ENCODE measurements at regions not wholly inside any gene's neighbourhood (a gene's known extent, or its start where the extent isn't known, plus 50 kb on each side); places are given as distances from the start of the nearest gene placed in this dataset.

DNA sequence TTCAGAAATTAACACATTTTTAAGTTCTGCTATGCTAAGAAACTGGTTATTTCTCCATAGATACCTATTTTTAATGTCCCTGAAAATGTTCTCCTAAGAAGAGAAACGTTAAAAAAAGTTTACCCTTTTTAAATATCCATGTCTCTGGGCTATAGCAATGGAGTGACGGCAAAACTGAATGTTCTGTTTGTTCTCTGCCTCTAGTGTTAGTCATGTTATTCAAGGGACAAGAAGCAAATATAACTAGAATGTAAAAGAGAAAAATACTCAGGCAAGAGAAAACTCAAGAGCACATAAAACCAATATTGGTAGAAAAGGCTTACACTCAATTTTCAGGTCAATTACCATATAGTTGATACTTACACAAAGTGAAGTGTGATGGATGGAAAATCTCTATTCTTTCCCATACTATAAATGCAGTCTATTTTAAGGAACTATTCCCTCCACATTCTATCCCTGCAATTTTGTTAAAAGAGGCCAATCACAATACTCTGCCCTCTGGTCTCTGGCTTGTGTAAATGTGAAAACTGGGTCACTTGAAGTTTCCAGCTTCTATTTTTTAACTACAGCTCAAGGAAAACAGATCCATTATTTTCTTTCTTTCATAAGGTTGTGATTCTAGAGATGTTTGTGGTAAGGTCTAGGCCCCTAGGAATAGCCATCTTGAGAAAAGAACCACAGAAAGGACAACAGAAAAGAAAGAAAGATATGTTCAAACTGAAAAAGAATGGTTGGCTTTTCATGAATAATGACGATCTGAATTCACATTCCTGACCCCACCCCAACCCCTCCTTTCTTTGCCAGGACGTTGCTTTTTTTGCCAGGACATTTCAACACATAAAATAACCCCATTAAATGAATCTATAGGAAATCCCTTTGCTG lies 200.3 kb upstream of the FAM83B start:
- DNase-seq (ENCODE audit: low spot score), result no peak

DNA sequence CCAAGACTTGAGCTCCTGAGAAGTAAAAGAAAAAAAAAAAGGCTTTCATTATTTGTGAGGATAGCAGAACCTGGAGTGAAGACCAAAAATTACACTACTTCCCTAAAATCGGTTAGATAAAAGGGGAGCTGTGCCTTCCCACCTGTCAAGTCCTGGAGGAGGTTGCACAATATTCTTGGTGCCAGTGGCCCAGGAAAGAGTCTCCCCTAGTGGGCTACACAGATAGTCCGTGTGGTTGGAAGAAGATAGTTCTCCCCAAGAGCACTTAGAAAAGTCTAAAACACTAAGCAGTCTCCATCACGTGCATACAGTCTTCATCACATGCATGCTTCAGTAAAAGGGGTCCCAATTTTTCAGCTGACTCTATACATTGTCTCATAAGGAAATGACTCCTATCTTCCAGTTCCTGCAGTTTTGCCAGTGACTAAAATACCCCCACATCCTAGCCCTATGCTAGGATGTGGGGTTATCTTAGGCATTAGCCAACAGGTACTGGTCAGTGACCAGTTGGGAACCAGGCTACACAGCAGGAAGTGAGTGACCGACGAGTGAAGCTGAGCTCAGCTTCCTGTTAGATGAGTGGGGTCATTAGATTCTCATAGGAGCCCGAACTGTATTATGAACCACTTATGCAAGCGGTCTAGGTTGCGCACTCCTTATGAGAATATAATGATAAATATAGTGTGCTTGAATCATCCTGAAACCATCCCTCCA lies 199.5 kb upstream of the FAM83B start:
- DNase-seq (ENCODE audit: low spot score), result no peak

DNA sequence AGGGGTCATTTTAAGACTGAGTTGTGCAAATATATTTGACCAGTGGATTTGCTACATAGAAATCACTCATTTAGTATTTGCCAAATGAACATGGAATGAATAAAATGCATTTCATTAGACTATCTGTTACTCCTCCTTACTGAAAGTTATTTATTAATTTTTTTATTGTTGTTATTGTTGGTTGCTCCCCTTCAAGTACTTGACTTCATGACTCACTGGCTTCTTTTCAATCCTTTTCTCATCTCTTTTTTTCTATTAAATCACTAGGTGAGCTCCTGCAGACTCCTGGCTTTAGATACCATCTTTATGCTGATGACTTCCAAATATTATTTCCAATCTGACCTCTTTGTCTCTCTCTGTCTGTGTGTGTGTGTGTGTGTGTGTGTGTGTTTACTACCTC lies 192.2 kb upstream of the FAM83B start:
- no peak for DNase-seq (ENCODE audit: low spot score)

DNA sequence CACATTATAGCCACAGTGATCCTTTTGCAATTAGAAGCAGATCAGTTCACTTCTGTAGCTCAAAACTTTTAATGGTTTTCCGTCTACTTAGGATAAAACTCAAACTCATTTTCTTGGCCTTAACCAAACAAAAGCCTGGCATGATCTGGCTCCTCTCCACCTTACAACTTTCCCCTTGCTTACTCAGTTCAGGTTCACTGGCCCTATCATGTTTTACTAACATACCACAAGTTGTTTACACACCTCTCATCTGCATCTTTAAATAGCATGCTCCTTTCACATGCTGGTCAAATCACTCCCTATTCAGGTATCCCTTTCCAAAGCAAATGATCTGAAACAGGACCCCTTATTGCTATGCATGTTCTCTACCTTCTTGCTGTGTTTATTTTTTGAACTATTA lies 191.4 kb upstream of the FAM83B start:
- no peak for DNase-seq (ENCODE audit: low spot score)

DNA sequence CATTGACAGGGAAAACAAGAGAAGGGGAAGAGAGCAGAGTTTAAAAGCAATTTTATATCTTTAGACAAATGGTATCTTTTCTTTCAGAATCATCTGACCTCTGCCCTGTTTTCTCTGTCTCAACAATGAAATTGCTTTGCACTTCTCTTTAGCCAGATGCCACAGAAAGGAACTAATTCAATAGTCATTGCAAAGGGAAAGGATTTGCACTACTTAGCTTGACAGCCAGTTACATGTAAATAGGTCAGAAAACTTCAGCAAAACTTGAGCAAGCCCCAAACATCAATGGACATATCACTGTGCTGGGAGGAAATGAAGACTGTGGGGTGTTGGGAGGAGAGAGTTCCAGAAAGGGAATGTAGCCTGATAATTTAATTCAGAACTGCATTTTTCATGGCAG lies 181.3 kb upstream of the FAM83B start:
- DNase-seq (ENCODE audit: low spot score), result no peak

DNA sequence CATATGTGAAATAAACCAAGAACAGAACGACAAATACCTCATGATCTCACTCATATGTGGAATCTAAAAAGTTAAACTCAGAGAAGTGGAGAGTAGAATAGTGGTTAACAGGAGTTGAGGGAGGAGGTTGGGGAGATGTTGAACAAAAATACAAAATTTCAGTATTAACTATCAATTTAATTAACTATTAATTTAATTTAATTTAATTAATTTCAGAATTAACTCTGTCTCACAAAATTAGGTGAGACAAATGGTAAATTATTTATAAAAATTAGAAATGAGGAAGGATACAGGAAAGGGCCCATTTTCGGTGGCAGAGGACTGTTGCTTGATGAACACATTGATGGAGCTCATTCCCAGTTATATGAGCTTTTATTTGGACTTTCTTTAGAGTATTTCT lies 166.0 kb upstream of the FAM83B start:
- no peak for DNase-seq (ENCODE audit: low spot score)

DNA sequence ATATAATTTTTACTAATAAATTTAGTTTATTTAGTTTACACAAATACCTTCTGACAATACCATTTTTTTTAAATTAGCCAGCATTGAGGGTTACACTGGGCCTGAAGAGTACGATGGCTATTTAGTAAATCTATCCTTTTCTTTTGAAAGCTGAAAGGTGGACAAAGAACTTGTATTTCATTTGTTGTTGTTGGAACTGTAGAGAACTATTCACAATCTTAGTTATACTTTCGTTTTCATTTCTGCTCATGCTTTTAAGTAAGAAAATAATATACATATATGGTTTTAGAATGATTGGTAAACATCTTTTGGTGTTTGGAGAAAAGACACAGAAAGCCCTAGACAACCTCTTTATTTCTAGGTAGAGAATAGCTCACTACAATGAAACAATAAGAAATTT lies 165.3 kb upstream of the FAM83B start:
- DNase-seq (ENCODE audit: low spot score), result no peak

DNA sequence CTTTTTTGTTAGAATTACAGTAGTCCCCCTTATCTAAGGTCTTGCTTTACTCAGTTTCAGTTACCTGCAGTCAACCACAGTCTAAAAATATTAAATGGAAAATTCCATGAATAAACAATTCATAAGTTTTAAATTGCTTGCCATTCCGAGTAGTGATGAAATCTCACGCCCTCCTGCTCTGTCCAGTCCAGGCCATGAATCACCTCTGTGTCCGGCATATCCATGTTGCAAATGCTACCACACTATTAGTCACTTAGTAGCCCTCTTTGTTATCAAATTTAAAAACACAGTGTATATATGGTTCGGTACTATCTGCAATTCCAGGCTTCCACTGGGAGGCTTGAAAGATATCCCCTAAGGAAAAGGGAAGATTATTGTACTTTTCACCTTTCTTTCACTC lies 164.6 kb upstream of the FAM83B start:
- DNase-seq (ENCODE audit: low spot score), result no peak

DNA sequence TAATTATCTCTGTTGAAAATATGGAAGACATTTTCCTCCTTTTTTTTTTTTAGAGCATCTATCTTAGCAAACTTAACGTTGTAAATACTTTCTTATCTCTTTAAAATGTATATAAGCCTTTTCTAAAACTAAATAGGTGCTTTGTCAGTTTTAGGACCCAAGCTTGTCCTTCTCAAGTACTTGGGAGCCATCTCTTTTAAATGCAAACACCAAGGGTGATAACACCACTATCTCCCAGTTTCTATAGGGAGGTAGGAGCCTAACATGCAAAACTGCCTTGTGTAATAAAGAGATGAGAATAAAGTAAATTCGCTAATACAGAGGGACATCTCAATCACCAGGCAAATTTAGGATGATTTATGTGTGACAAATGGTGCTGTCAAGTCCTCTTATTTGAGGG lies 157.0 kb upstream of the FAM83B start:
- DNase-seq (ENCODE audit: low spot score), result no peak

DNA sequence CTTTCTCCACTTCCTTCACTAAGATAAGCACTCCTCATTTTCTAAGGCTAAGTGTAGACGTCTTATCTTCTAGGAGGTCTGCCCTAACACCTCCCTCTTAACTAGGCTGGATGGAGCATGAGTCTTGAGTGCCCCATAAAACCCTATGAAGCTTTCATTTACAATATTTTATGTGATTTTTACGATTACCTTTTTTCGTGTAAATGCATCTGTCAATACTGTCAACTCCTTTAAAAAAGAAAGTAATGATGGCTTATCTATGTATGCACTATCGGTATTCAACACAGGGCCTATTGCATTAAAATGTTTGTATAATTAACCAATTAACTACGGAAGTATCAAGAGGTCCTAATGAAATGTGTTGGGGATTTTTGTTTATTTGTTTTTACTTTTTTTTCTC lies 156.0 kb upstream of the FAM83B start:
- no peak for DNase-seq (ENCODE audit: low spot score)

DNA sequence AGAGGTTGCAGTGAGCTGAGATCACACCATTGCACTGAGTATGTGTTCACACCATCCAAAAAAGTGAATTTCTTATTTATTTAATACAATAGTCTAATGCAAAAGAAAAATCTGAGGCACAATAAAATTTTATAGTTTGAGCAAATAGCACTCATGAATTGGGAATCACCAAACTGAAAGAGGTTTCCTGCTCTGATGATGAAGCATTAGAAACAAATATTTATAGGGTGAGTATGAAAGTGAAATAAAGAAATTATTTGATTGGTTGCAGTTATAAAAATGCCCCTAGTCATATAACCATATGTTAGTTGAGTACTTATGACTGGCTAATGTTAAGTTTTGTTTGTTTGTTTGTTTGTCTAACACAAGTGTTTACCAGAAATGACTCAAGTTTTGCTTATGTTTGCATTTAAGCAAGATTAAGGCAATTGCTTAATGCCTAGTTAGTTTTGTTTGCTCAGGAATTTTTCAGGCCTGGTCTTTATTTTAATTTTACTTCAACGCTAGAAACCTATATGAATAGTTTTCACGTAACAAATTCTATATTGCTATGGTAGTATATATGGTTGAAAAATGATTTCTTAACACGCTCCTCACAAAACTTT lies 151.5 kb upstream of the FAM83B start:
- DNase-seq (ENCODE audit: low spot score), result no peak

DNA sequence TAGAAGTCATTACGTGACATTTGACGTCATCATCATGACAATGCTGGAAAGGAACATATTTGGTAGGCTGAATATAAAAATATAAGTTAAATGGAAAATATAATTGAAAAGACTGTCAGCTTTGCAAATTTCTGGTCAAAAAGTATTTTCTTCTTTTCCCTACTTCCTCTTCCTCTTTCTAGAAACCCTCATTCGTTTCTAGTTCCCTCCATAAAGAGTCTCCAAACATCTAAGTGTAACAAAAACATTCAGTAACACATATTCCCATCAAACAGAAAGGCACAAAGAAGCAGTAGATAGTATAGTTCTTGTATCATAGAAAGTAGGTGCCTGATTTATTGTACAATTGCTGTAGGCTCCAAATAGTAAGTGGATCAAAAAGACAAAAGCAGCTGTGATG lies 150.8 kb upstream of the FAM83B start:
- DNase-seq (ENCODE audit: low spot score), result no peak

DNA sequence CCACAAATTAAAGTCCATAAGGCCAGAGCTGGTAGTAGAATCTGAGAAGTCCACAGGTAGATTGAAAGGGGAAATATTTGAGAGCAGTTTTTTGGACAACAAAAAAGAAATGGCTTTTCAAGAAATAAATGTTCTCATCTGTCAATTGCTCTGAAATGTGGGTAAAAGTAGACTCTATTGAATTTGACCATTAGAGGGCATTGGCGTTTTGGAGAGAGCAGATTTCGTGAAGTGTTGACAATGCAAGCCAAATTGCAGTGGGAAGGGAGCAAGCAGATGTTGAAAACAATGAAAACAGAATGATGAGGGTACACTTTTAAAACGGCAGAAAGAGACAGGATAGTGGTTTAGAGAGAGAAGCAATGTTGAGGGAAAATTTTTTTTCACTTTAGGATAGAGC lies 149.1 kb upstream of the FAM83B start:
- DNase-seq (ENCODE audit: low spot score), result no peak

DNA sequence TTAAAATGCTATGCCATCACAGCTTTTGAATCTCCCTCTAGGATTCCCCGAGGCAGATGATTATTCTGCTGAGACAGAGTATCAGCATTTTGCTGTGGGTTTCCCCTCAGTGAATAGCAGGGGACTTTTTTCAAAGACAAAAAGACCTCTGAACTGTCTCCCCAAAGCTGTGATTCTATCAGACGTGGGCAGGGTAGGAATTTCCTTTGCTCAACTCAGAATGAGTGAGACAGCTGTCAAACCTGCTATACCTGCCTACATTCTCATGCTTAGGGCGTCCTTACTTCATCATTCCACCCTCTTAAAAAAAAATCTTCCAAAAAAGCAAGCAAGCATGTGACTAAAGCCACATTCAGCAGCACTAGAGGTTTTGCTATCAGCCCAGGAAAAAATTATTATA lies 147.6 kb upstream of the FAM83B start:
- no peak for DNase-seq (ENCODE audit: low spot score)

DNA sequence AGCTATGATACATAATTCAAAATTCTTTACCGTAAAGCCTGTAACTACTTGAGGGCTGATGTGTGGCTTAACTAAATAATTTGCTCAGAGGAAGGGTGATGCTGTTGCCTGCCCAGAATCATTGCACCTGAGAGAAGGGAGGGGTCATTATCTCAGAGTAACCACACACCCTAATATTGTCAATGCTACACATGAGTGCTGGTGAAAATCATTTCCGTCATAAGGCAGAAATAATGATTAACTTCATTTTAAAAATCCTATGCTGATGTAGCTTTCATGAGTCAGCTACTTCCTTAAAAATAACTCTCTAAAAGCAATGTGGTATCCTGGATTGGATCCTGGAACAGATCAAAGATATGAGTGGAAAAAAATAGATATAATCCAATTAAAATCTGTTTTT lies 146.4 kb upstream of the FAM83B start:
- DNase-seq (ENCODE audit: low spot score), result no peak

DNA sequence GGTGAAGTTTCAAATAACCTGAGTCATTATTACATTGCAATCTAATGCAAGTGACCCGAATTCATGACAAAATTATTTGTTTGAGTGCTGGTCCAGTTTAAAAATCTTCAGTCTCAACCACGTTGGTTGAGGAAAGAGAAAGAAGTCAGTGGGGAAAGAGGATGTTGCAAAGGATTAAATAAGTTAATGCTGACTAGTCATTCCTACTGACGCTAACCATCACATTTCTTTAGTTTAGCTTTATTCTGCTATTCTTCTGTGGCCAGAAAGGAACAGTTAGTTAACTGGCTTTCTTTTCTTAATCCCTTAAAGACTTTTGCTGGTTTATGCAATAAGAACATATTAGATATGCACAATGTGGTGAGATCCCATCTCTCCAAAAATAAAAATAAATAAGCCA lies 143.8 kb upstream of the FAM83B start:
- DNase-seq (ENCODE audit: low spot score), result no peak

DNA sequence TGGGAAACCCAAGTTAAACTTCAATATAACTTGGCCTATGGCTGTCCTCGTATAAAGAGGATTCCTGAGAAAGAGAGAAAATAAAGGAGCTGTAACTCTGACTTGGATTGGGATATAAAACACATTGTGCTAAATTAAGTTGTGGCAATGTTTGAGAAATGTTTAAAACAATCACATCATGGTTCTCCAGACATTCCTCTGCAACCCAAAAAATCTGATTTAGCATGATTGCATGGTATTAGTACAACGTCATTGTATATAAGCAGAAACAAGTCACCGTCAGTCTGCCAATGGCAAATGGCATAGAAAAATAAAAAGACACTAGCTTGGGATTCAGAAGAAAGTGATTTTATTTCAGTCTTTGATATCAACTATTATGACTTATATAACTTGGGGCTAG lies 140.2 kb upstream of the FAM83B start:
- DNase-seq (ENCODE audit: low spot score), result no peak

DNA sequence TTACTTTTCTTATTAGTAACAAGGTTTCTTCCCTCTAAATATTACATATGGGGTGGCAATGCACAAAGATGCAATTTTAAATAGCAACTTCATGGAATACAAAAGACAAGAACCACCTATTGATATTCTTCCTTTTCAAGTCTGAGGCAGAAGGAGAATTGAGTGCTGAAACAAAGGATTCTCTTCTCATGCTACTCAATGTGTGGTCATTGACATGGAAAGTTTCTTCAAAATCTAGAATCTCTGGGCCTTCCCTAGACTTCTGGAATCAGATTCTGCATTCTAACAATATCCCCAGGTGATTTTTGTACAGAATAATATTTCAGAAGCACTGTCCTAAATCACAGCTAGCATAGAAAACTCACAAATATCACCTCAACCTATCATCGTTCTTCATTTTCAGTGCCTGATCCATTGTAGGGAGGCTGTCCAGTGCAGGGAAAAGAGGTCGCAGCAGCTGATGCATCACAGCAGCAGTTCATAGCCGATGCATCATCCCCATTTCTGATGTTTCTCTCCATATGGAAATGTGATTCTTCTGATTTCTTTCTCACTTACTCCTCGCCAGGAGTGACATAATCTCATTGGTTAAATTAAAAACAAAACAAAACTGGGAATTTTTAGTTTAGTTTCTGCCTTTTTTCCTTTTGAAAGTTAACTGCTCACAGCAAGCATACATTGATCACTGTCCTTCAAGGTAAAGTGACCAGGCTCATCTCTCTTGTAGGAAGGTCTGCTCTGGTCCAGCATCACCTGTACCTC lies 139.5 kb upstream of the FAM83B start:
- no peak for DNase-seq (ENCODE audit: low spot score)

DNA sequence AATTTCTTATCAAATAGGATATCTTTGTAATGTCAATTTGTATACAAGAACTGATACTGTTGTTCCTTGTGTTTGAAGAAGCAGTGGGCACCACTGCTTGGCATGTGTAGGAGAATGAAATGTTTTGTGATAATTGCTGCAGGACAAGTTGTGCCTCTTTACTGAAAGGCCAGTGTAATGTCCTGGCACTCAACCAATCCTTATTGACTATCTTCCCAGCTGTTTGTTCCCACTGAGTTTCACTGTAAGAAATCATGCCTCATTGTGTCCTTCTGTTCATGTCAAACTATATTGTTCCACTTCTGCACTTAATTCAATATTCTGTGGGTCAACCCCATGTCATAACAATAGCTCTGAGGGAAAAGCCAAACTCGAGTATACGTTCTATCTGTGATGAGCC lies 136.1 kb upstream of the FAM83B start:
- DNase-seq (ENCODE audit: low spot score), result no peak

DNA sequence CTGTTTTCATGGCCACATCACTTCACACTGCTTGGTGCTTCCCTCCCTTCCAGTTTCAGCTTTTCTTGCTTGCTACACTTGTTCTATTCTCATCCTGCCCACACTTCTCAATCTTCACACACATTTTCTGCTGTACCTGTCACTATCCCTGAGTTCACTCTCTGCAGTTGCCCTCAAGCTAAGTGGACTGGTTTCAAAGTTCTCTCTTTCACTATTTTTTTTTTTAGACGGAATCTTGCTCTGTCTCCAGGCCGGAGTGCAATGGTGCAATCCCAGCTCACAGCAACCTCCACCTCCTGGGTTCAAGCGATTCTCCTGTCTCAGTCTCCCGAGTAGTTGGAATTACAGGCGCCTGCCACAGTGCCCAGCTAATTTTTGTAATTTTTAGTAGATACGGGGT lies 130.6 kb upstream of the FAM83B start:
- no peak for DNase-seq (ENCODE audit: low spot score)

DNA sequence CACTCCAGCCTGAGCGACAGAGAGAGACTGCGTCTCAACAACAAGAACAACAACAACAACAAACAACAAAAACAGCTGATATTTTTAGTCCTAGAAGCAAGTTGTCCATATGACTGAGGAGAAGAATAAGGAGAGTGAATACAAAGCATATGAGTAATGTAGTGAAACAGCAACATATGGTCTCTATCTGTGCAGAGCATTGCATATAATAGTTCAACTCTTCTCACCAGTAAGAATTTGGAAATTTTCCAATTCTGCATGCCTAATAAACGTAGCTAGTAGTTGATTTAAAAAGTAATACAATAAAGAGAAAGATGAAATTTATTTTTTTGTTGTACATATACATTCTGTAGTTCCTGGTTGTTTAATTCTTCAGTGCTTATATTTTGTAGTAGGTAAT lies 129.7 kb upstream of the FAM83B start:
- DNase-seq (ENCODE audit: low spot score), result no peak

DNA sequence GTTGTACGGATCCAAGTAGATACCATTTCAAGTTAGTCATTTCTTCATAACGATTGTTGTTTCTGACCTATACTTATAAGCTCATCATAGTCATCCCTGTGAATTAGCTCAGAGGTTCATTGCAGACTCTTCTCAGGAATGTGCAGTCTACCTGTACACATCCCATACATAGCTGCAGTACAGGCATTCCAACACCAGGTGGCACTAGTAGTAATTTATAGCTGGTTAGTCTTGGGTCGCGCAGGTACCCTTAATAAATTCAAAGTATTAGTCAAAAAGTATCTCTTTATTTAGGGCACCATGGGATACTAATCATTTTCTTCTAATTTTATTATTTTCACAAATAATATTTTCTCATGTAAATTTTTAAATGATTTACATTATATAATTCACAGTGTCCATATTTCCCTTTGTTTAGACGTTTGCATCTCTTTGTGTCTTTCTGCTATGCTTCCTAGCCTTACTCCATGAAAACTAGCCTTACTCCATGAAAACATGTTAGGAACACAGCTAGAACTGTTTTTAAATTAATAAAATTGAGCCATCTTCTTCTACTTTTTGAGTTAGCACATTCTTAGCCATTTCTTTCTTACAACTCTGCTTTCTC lies 128.6 kb upstream of the FAM83B start:
- DNase-seq (ENCODE audit: low spot score), result peak; percentile 64

Measured in activated CD4-positive, alpha-beta T cell treated with anti-CD3 and anti-CD28 coated beads, Interleukin-2, Interleukin-4, amounts not matched to agents 100 ng/mL and 50 ng/mL, durations not matched to agents 16 hours and 8 hours (primary cell).